GM19328 (cell line): ENCODE measurements at regions not wholly inside any gene's neighbourhood (a gene's known extent, or its start where the extent isn't known, plus 50 kb on each side); places are given as distances from the start of the nearest gene placed in this dataset.
"Not testable (repeated sequence)": the region's sequence is repeated elsewhere in the genome, so short reads cannot be mapped to it uniquely, and the experiment has no call there.

Experiments
- ATAC-seq: cut with Tn5 transposase; IDR thresholded peaks from one replicate; pipeline ENCODE4 v1.9.1; 2021; ENCODE audit warnings: mild to moderate bottlenecking, moderate library complexity; ENCODE audit not compliant: unreplicated experiment

DNA sequence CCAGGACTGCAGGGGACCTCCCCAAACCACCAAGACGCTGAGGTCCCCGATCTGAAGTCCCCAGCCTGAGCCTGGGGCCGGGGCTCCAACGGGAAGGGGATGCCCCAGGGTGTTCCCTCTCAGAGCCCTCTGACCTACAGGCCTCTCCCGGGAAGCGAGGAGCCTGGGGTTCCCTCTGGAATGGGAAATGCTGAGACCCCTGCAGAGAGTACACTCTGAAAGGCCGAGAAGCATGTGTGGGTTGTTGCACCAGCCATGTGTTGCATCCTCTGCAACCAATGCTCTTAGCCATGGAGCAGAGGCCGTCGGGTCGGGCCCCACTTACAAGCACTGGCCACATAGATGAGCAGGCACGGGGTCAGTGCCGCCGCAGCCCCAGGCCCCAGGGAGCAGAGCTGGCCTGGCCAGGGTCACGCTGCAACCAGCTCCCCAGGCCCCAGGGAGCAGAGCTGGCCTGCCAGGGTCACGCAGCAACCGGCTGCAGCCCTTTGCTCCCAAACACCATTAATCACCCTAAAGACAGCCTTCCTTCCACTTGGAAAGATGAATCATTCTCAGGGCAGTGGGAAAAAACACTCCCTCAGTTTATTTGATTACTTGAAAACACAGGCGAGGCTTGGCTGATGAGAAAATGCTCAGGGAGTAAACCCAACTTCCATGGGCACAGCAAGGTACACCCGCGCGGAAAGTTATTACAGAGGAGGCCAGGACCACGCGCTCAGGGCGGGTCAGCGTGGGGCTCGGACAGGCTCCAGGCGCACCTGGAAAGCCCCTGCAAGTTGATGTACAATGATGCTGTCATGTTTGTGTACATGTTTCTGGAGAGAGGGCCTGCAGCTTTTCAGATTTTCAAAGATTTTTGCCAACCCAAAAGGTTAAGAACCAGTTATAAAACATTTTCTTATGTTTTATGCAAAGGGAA, 78.0 kb upstream of the AFDN start:
- no peak for ATAC-seq

GRCh38 chr6:167750956-167751358, 75.8 kb upstream of the AFDN start:
- ATAC-seq, result no peak

DNA sequence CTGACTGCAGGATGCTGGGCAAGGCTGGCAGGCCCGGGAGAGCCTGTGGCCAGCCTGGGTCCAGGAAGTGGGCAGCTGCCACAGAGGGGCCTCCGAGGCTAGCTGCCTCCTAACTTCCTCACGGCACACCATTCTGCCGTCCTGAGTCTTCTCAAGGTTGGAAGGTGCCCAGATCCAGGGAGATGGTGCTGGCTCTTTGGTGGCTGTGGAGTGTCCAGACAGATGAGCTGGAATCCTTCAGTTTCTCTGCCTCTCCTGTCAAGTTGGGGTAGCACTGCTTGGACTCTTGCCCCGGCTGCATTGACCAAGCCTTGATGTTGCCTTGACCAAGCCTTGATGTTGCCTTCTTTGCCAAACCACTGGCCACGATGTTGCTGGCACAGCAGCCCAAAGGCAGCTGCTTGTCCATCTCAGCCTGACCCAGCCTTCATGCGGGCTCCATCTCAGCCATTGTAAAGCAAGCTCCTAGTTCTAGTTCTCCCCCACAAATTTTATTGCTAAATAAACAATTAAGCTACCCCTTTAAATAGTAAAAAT, 75.1 kb upstream of the AFDN start:
- no peak for ATAC-seq

- not testable (repeated sequence) for ATAC-seq
Measured at GRCh38 chr6:167753281-167753680, 73.4 kb upstream of the AFDN start.

GRCh38 chr6:167754691-167755090, 72.0 kb upstream of the AFDN start:
- ATAC-seq, result no peak

GRCh38 chr6:167755461-167755860, 71.2 kb upstream of the AFDN start:
- ATAC-seq, result no peak

GRCh38 chr6:167756597-167756996, 70.1 kb upstream of the AFDN start:
- no peak for ATAC-seq

DNA sequence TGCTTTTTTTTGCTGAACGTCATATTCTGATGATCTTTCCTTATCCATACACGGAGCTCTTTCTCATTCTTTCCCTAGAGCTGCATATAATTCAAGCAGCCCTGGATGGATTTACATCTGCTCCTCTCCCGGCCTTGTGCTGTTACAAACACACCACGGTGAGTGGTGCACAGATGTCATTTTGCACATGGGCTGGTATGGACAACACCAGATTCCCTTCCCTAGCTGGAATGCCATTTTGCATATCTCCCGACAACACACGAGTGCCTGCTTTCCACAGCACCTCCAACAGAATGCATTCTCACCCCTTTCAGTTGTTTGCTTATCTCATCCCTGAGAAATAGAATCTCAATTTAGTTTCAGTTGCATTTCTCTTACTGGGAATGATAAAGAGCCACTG, 69.5 kb upstream of the AFDN start:
- no peak for ATAC-seq

DNA sequence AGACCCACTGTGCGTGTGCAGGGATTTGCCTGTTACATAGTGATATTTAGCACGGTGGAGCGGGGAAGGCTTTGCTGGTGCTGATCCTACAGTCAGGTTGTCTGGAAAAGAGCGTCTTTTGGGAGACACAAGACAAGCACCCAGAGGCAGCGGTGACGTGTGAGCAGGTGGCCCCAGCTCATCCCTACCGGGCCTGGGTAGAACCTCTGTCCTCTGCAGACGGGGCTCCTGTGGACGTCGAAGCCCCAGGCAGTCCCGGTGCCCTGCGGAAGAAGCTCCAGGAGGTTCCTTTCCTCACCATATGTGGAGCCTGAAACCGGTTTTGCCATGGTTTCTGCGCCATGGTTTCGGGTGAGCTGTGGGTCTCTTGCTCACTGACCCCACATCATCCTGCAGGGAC, 68.9 kb upstream of the AFDN start:
- no peak for ATAC-seq

DNA sequence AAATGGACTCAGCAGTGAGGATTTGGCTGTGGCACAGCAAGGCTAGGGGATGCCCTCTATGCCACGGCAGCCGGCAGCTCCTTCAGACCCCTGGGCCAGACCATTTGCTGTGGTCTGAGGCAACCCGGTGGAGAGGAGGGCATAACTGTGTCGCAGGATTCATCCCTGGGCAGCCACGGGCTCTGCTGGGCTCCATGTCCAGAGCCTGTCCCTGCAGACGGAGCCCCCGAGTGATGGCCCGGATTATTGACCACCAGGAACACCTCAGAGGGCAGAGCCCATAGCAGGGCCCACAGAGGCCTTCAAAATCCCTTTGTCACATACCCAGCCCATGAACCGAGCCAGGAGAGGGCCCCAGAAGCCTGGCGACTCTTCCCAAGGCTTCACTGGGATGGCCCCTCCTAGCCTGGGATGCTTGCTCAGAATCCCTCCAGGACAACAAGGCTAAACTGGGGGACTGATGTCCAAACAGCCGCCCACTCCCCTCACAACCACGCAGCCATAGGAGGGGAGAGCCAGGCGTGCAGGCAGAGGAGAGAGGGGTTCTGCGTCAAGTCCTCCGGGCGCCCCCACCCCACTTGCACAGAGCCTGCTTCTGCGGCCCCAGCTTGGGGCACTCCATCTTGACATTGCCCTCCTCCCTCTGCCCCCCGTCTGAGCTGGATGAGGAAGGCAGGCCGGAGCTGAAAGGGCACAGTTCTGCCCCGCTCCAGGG, 68.2 kb upstream of the AFDN start:
- no peak for ATAC-seq

- ATAC-seq, result no peak
Measured at GRCh38 chr6:167759206-167759605, 67.5 kb upstream of the AFDN start.

DNA sequence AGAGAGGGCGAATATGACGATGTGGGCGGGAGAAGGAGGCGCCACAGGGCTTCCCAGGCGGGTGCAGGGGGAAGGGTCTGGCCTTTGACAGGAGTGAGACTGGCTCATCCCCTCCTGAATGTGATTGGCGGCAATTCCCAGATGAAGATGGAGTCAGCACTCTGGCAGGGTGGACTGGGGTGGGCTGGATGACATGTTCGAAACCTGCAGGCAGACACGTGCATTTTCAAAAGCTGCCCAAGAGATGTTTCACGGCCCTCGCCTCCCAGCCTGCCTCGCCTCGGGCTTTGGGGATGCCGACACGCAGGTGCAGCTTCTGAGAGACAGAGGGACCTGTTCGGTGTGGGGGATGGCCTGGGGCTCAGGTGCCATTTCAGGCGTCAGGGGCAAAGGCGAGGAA, 66.8 kb upstream of the AFDN start:
- no peak for ATAC-seq

- ATAC-seq, result no peak
Measured at GRCh38 chr6:167760979-167761793, 65.5 kb upstream of the AFDN start.

DNA sequence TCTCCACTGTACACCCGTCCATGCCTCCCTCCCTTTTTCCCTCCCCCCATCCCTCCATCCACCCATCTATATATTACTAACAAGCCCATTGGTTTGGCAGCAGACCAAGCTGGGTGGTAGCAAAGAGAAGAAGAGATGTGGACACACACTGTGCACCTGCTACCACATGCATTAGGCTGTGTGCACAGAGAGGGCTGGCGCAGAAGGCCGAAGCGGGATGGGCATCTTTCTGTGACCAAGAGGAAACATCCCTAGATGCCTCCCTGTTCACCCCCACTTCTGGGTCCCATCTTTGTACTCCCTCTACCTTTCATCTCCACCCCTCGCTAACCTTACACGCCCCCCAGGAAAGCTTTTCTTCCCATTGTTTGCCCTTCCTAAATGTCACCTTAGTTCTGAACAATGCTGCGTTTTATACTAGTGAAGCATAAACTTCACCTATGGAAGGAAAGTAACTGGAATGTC, 64.9 kb upstream of the AFDN start:
- ATAC-seq, result no peak

DNA sequence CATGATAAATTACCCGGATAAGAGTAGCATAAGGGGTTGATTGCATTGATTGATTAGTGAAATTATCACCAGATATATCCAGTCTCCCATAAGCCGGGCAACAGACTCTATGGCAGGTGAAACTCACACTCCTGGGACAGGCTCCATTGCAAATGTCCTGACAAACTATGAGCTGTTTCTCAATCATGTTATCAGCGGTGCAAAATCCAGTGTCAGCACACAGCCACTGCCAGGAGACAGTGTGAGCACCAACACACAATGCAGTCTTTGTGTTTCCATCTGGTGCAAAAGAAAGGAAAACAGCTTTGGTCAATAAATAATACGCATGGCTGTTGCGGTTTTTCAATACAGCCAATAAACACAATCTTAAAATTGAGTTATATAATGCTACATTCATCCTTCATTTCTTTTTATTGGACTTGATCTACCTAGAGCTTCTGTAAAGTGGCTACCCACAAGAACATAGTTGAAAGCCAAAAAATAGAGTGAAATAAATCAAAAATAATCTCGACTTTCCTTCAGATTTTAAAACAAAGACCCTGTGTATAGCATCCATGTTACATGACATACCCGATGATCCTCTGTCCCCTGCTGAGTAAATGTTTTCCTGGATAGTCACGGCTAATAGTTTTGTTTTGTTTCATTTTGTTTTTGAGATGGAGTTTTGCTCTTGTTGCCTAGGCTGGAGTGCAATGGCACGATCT, 64.3 kb upstream of the AFDN start:
- no peak for ATAC-seq

DNA sequence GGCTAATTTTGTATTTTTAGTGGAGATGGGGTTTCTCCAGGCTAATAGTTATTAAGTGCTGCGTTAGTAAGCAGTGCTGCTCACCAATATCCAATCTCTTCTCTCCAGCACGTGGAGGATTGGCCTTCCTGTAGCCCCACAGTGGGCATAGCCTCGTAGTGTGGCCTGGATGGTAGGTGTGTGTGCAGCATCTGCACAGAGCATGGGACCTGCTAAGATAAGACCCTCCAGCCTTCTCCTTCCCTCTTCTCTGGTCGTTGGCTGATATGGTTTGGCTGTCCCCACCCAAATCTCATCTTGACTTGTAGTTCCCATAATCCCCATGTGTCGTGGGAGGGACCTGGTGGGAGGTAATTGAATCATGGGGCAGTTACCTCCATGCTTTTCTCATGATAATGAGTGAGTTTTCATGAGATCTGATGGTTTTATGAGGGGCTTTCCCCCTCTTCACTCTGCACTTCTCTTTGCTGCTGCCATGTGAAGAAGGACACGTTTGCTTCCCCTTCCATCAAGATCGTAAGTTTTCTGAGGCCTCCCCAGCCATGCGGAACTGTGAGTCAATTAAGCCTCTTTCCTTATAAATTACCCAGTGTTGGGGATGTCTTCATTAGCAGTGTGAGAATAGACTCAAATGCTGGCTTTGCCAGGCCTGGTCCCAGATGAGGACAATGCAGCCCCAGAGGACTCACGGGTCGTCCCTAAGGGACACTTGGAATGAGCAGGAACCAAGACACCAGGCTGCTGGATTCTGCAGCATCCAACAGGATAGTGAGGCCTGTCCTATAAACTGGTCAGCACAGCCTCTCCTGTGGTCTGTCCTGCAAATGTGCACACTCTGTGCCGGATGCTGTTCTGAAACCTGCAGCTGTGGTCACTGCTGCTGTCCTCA, 63.4 kb upstream of the AFDN start:
- no peak for ATAC-seq

DNA sequence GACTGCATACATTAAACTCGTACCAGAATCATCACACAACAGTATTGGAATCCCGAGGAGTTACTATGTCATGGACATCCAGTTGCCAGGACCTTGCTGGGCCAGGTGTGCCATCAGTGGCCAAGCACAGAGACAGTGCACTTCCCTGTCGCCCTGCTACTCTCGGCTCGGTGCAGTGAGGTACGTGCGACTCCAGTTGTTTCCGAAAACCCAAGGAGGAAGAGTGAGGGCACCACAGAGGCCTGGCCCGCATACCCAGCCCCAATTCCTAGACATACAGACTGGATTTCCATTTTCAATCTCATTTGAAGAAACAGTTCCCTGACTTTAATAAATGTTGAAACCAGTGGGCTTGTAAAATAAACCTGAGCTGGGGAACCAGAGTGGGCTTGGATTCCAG, 62.5 kb upstream of the AFDN start:
- no peak for ATAC-seq

- ATAC-seq, result no peak
Measured at GRCh38 chr6:167764713-167765479, 61.8 kb upstream of the AFDN start.
